ENCODE measurements at regions not wholly inside any gene's neighbourhood (a gene's known extent, or its start where the extent isn't known, plus 50 kb on each side); places are given as distances from the start of the nearest gene placed in this dataset.

GRCh38 chr2:172377408-172377807, 50.0 kb upstream of the ITGA6 start:
- H3K4me1 ChIP-seq: peaks cover 6% of the 10 kb centered on the region
- no peak for TF ChIP-seq CTCF (IDR thresholded peaks at IDR 0.05)
- no peak overlapping the region for H3K27ac ChIP-seq

More at GRCh38 chr2:172377408-172377807, 50.0 kb upstream of the ITGA6 start:
- H3K4me3 ChIP-seq: no peak overlapping the region
- DNase-seq: no peak
- intact Hi-C loops (cut with DNase I): no loop called here
- H3K36me3 ChIP-seq: no peaks in the 10 kb centered on the region
- H3K27me3 ChIP-seq: no peaks in the 10 kb centered on the region
- H3K9ac ChIP-seq (ENCODE audit: low read depth in 2 of 2, low read length in 2 of 2): no peak overlapping the region
- no peaks in the 10 kb centered on the region for H3K9me3 ChIP-seq
